Left forelimb (tissue), 1 donor: ENCODE measurements at regions not wholly inside any gene's neighbourhood (a gene's known extent, or its start where the extent isn't known, plus 50 kb on each side); places are given as distances from the start of the nearest gene placed in this dataset.

Experiments
- DNase-seq: peaks from one replicate; pipeline ENCODE4 v3.0.0-alpha.2; 2018; ENCODE audit warnings: low spot score

DNA sequence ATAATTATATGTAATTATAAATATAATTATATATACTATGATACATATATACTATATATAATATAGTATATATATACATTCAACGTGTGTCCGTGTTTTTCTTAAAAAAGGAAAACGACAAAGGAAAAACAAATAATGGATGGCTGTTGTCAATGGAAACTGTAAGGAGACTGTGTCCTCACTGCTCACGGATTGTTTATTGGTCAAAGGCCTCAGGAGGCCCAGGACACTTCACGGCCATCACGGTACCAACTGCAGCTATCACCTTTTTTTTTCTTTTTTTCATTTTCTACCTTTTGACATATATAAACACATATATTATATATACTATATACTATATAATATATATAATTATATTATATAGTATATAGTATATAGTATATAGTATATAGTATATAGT lies 113.4 kb downstream of the SPTSSA start:
- no peak for DNase-seq

DNA sequence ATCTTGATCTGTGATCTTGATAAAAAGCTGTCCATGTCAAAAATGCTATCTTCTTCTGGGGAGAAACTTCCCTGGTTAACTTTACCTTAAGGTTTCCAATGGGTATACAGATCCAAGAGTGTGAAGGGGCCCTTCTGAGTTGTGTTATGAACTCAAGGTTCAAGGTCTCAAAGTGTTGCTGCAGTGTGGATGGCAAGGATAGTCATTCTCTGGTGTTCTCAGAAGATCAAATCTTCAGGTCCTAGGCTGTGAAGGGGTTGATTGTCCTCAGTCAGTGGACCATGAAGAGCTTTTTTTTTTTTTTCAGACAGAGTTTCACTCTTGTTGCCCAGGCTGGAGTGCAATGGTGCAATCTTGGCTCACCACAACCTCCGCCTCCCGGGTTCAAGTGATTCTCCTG lies 114.4 kb downstream of the SPTSSA start:
- no peak for DNase-seq

DNA sequence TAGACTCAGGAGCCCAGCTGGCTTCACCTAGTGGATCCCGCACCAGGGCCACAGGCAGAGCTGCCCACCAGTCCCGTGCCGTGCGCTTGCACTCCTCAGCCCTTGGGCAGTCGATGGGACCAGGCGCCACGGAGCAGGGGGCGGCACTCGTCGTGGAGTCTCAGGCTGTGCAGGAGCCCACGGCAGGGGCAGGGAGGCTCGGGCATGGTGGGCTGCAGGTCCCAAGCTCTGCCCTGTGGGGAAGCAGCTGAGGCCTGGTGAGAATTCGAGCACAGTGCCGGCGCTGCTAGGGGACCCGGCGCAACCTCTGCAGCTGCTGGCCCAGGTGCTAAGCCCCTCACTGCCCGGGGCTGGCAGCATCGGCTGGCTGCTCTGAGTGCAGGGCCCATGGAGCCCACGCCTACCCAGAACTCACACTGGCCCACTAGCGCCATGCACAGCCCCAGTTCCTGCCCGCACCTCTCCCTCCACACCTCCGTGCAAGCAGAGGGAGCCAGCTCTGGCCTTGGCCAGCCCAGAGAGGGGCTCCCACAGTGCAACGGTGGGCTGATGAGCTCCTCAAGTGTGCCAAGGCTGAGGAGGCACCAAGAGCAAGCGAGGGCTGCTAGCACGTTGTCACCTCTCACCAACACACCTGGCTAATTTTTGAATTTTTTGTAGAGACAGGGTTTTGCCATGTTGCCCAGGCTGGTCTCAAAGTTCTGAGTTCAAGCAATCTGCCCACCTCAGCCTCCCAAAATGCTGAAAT lies 116.1 kb downstream of the SPTSSA start:
- no peak for DNase-seq

DNA sequence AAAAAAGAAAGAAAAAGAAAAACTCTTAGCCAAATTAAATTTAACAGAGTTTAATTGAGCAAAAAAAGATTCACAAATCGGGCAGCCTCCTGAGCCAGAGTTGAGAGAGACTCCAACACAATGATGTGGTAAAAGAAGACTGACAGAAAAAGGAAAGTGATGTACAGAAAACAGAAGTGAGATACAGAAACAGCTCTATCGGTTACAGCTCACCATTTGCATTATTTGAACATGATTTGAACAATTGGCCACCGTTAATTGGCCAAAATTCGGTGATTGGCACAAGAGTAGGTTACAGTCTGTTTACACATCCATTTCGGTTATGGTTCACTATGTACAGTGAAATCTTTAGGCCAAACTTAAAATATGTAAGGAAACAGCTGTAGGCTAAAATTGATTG lies 117.7 kb downstream of the SPTSSA start:
- DNase-seq: no peak

DNA sequence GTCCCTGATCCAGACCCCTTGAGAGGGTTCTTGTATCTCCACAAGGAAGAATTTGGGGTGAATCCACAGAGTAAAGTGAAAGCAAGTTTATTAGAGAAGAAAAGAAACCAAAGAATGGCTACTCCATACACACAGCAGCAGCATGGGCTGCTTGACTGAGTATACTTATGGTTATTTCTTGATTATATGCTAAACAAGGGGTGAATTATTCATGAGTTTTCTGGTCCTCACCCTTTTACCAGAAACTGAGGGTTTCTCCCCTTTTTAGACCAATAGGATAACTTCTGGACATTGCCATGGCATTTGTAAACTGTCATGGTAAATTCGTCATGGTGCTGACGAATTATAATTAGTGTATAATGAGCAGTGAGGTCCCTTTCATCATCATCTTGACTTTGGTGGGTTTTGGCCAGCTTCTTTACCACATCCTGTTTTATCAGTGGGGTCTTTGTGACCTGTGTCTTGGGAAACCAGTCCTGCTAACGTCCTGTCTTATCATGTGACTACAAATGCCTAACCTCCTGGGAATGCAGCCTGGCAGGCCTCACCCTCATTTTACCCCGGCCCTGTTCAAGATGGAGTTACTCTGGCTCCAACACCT lies 121.9 kb downstream of the SPTSSA start:
- no peak for DNase-seq

DNA sequence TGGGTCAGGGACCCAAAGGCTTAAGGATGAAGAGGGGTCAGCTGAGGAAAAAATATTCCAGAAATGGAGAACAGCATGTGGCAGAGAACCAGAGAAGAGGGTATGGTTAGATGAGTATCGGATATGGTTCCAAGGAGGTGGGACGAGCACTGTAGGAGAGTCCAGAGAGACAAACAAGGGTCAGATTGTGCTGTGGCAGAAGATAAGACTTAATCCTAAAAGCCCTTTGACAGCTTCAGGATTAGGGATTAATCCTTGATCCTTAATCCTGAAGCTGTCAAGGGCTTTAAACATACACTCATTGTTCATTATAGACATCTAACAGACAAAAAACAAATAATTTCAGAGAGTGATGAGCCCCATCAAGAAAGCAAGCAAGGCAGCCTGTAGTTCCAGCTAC lies 124.0 kb downstream of the SPTSSA start:
- no peak for DNase-seq

DNA sequence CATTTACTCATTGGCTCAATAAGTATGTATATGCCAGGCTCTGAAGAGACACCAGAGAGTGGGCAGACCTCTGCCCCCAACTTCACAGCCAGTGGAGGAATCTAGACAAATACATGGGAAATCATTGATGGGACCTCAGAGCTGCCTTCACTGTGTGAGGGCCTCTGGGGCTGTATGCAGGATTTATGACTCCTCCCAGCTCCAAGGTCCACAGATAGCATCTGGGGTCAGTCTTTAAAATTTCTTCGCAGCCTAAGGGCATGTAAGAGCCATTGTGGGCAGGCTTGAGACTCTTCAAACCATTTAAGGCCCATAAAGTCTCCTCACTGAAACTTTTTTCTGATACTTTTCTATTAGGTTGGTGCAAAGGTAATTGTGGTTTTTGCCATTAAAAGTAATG lies 125.5 kb downstream of the SPTSSA start:
- no peak for DNase-seq

DNA sequence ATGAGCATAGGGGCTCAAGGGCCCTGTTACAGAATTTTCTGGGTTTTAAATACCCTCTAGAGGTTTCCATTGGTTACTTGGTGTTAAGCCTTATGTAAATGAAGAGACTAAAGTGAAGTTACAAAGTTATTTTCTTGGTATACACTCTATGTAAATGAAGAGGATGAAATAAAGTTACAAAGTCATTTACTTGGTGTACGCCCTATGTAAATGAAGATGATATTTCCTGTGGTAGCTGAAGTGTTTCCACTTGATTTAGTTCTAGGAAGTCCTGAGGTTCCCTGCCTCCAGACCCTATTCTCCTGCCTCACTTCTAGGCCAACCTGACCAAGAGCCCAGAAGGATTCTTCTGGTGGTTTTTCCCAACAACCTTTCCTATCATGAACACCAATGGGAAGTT lies 126.1 kb downstream of the SPTSSA start:
- no peak for DNase-seq

DNA sequence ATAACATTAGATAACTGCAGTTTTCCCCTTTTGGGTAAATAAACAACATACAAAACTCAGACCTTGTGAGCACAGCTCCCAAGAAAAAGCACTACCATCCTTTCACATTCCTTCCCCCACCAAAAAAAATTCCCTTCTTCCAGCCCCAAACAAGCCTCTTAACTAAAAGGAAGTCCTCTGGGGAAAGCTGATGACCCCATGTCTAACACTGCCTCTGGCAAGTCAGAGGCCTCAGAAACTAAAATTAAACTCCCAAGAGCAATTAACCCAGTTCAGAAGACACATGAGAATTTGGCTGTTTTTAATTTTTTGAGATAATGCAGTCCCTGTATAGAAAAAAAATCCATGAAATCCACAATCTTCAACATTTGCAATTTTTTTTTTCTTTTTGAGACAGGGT lies 127.7 kb downstream of the SPTSSA start:
- no peak for DNase-seq

DNA sequence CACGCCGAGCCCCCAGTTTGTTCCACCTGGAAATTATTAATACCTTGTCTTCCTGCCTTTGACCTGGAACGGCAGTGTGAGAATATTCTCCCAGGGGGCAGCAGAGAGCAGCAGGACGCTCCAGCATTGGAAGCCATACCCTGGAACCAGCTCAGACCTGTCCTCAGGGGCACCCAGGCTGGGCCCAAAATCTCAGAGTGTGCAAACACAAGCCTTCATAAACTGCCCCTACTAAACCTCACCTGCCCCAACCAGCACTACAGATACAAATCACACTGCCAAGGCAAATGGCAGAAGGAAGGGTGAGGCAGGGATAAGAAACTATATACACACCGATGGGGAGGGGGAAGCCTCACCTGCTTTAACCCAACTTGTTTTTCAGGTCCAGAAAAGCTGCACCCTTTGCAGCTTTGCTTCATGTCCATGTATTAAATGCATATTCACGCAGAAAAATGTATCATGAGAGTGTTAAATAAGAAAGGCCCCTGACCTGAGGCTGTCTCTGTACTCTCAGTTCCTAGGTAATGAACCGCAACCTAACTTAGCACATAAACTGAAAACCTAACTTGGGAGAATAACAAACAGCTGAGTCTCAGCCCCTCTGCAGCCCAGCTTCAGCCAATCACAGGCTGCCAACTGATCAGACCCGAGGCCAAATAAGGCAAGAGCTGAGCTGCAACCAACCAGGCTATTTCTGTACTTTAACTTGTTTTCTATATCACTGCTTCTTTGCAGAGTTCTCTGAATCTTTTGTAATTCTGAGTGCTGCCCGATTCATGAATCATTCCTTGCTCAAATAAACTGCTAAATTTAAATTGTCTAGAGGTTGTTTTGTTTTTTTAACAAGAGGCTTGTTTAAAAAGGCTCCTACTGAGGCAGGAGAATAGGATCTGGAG lies 130.1 kb downstream of the SPTSSA start:
- DNase-seq: no peak

DNA sequence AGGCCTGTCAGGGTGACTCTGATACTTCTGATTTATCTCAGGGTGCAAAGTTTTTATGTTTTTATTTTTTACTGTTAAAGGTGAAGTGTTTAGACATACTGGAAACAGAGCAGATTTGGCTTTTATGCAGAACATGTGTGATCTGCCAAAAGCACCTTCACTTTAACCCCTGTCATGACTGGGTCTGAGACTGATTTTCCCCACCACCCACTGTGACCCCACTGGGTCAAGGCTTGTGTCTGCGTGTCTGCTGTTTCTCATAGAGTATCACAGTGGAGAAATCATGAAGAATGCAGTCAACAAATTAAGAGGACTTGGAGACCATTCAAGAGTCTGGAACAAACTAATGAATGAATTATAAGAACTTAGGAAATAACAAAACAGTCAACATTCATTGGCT lies 131.2 kb downstream of the SPTSSA start:
- no peak for DNase-seq

DNA sequence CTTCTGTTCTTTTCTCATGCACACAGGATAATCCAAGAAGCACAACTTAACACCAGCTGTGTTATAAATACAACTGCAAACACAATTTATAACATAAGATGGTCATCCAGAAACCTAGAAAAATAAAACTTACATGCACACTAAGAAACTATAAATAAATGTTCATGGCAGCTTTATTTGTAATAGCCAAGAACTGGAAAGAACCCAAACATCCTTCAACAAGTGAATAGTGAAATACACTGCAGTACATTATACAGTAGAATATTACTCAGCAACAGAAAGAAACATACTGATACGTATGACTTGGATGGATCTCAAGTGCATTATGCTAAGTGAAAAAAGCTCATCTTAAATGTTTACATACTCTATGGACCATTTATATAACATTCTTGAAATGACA lies 132.7 kb downstream of the SPTSSA start:
- no peak for DNase-seq

DNA sequence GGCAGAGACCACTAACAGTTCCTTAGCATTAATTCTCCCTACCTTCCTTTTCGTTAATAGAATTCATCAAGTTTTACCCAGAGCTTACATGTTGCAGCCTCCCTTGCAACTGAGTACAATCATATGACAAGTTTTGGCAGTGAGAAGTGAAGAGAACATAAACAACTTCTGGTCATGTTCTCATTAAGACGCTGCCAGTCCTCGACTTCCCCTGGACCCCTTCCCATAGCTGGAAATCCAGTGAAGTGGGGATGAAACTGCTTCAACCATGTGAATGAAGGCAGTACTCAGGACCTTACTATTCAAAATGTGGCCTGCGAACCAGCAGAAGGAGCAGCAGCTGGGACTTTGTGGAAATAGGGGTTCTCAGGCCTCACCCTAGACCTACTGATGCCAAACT lies 133.9 kb downstream of the SPTSSA start:
- no peak for DNase-seq

DNA sequence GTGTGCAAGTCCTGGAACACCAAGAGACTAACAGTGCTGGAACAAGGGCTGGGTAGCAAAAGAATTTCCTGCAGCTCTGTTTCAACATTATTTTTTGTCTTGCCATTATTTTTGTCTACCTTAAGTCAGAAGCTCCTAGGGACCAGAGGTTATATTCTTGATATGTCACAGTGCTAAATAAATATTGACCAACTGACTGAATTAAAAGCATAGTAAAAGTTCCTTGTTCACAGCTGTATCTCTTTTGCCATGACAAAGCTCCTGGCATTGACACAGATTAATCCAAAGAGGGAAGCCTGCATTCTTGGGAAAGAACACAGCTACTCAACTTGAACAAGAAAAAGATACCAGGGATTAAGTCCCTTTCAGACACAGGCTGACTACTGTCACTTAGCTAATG lies 136.5 kb downstream of the SPTSSA start:
- no peak for DNase-seq

DNA sequence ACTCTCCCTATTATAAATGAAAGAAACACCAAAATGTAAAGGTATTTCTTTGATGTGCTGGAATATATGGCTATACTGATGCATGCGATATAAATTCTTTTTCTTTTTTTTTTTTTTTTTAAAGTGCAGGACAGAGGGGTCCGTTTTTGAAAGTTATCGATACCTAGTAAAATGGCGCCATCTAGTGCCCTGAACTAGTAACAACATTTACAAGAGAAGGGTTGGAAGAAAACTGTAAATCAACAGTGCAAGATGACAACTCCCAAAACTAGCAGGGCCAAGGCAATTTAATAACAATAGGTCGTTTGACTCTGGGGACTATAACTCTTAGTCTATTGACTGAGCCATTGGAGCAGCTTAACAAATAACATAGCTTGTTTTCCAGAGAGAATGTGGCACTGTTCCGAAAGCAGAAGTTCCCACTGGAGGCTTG lies 137.7 kb downstream of the SPTSSA start:
- DNase-seq: no peak

DNA sequence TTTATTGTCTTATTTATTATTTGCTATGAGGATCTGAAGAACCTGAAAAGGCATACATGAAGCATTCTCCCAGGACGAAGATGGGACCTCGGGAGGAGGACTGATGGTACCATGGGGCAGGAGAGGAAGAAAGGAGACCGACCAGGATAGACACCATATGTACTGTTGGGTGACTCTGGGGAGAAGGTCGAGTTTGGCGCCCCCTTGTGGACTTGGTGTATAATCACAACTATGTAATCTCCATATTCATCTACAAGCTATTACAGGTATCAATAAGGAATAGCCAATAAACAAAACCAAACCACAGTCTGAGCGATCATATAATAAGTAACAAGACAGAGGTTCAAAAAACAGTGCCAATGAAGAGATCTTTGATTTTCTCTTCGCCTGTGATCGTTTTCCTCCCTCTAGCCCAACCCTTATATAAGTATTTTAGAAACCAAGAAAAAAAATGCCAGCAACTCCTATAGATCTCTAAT lies 139.1 kb downstream of the SPTSSA start:
- DNase-seq: no peak

DNA sequence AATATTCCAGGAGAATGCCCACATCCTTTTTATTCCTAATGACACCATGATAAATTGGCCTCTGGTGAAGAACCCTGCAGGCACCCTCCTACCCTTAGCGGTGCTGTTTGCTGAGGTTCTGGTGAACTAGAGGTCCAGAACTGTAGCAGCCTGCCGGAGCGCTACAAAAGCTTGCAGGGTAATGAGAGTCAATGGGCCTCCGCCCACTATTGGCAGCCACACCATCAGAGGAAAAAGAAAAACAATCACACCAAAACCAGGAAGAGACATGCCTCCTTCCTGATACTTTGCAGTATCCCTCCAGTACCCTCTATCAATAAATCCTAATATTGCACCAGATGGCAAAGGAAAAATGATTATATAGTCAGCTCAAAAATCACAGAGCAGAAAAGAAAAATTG lies 142.9 kb downstream of the SPTSSA start:
- DNase-seq: no peak

DNA sequence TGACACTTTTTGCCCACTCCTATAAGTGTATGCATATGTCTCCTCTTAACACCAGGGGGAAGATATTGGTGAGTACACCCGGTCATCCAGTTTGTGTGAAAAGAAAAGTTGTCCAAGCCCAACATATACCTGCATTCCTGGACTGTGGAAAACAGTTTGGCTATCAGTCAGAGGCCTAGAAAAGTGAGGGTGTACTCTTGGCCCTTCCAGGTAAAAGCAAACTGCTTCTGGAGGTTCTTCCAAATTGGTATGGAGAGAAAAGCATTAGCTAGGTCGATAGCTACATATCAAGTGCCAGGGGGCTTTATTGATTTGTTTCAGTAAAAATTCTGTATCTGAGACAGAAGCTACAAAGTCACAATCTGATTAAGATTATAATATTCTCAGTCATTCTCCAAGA lies 144.0 kb downstream of the SPTSSA start:
- DNase-seq: no peak

DNA sequence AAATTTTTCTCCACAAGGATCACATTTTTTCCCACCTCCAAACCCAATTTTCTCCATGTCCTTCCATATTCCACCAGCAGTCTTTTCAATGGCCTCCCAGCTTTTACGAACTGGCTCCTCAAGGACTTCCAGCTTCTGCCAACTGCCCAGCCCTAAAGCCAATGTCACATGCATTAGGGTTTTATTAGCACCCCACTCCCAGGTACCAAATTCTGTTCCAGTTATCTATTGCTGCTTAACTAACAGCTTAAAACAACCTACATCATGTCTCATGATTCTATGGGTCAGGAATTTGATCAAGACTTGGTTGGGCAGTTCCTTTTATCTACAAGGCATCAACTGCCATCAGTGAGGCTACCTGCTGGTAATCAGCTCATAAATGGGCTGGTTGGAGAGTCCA lies 151.3 kb downstream of the SPTSSA start:
- no peak for DNase-seq

DNA sequence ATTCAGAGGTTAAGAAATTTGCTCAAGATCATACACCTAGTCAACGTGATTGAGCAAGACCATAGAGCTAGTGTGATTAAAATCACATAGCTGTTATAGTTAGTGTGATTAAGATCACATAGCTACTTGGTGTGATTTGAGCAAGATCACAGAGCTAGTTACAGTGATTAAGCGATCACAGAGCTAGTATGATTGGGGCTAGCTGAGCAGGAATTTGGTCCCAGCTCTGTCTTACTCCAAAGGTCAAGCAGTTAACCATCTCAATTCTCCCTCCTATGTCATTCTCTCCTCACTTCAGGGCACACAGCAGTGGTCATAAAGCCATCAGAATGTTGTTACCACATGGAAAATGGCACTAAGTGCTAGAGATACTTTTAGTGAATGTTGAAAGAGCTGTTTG lies 158.2 kb downstream of the SPTSSA start:
- DNase-seq: no peak

DNA sequence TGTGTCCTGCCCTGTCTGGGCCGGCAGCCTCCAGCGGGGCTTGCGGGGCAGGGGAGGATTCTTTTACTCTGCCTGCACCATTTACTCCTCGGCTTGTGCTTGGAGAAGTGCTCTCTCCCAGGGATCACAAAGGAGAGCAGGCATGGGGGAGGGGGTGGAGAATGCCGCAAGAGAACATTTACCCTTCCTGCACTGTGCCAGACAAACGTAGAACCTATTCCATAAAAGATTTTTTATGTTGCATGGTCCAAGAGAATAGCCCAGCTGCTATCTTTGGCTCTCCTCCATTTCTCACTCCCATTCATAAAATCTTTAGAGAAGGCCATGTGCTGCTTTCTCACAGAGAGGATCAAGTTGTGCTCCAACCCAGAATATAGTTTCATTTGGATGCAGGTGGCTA lies 159.4 kb downstream of the SPTSSA start:
- no peak for DNase-seq

DNA sequence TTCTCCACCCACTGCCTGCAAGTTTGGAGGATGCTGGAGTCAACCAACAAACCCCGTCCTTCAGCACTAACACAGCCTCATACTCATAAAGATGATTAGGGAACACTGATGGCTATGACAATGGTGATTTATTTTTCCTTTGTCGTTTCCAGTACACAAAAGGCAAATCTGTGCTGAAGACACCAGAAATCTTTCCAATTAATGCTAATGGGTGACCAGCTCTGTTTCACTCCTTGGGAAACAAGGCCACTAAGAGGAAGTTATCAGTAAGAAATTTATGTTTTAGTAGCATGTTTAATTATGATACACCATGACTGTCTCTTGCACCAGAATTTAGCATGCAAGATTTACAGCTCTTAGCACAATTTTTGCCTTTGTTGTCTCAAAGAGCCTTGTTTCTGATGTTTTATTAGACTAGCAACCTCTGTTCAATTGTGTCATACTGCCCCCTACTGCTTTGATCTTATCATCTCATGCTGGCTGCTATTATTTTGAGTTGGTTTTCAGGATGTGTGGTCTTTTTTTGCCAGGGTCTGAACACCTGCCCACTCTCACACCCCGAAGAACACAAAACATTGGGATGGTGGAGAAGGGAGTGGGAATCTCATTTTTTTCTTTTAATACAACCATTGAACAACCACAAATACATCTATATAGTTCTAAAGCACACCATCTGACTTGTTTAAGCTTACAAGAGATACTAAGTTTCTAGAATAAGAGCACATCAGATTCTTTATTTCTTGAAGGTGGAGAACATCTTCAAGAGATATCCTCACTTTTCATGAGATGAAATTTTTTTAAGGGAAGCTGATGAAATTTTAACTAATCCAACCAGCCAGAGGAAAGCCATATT lies 160.9 kb downstream of the SPTSSA start:
- DNase-seq: no peak
